GM18507 (cell line): ENCODE measurements at regions not wholly inside any gene's neighbourhood (a gene's known extent, or its start where the extent isn't known, plus 50 kb on each side); places are given as distances from the start of the nearest gene placed in this dataset.
"Not testable (repeated sequence)": the region's sequence is repeated elsewhere in the genome, so short reads cannot be mapped to it uniquely, and the experiment has no call there.

Experiments
- DNase-seq: peaks from one replicate; pipeline ENCODE4 v3.0.0; 2011; ENCODE audit warnings: low read depth; ENCODE audit not compliant: insufficient read length; ENCODE audit errors: extremely low spot score
- FAIRE-seq: peaks from 2 replicates; lab custom pipeline; 2011; peaks lifted over from hg19 to GRCh38; lab: Jason Lieb, UNC

- DNase-seq = no peak
- FAIRE-seq = no peak
Observed at GRCh38 chr15:36106640-36107335, 472.6 kb upstream of the CDIN1 start.

- FAIRE-seq = no peak
- DNase-seq = no peak
Observed at GRCh38 chr15:36108541-36108940, 470.9 kb upstream of the CDIN1 start.

GRCh38 chr15:36109943-36110658 lies 469.3 kb upstream of the CDIN1 start:
- FAIRE-seq (no peak), DNase-seq (no peak)

- DNase-seq = no peak
- FAIRE-seq = no peak
Observed at GRCh38 chr15:36110659-36110993, 468.8 kb upstream of the CDIN1 start.

- DNase-seq (no peak), FAIRE-seq (no peak)
Observed at GRCh38 chr15:36117296-36117787, 462.1 kb upstream of the CDIN1 start.

DNA sequence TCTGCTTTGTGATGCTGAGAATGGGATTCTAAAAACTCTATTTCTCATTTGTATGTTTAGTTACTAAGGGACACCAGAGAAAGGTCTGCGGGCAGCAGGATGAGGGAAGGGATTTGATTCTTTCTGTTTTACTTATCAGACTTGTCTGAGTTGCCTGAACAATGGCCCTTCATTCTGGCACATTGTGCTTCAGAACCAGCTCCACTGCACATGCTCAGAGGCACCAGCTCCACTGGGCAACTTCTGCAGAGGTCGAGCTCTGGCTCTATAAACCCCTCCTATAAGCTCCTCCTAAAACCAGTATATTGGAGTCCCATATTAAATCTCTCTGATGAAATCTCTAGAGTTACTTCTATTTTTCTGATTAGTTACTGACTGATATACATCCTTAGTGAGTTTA lies 453.2 kb upstream of the CDIN1 start:
- FAIRE-seq (no peak), DNase-seq (no peak)

DNA sequence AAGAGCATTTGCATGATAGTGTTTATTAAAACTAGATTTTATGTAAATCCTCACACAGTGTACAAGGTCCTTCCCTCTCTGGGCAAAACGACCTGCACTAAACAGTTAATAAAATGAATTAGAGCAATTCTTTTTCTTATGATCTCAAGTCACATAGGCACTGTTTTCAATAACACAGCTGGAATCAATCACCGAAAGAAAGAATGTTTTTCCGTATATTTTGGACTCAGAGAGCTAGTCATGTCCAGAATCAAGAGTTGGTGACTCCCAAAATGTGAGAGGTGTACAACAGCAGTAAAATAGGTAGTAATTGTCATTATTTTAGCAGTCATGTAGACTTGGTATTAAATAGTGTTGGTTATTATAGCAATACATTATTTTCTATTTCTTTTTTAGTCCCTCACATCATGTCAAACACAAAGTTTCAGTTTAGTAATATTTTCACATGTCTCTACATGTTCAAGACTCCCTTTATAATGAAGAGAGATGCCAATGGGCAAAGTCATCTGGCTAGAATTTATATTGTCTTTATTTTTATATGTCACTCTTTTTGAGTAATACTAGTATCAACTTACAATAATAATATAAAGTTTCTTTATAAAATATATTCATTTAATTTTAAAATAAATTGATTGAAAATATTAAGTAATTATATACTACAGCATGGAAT lies 448.6 kb upstream of the CDIN1 start:
- DNase-seq (no peak), FAIRE-seq (no peak)

GRCh38 chr15:36133742-36134141 lies 445.7 kb upstream of the CDIN1 start:
- no peak for FAIRE-seq
- no peak for DNase-seq

- DNase-seq = no peak
- FAIRE-seq = no peak
Observed at GRCh38 chr15:36136049-36136448, 443.4 kb upstream of the CDIN1 start.

- DNase-seq (no peak), FAIRE-seq (no peak)
Observed at GRCh38 chr15:36152936-36153335, 426.5 kb upstream of the CDIN1 start.

GRCh38 chr15:36156879-36157427 lies 422.5 kb upstream of the CDIN1 start:
- DNase-seq = no peak

GRCh38 chr15:36160351-36160750 lies 419.1 kb upstream of the CDIN1 start:
- FAIRE-seq (no peak), DNase-seq (no peak)

More at GRCh38 chr15:36156879-36157427, 422.5 kb upstream of the CDIN1 start:
- no peak for FAIRE-seq

DNA sequence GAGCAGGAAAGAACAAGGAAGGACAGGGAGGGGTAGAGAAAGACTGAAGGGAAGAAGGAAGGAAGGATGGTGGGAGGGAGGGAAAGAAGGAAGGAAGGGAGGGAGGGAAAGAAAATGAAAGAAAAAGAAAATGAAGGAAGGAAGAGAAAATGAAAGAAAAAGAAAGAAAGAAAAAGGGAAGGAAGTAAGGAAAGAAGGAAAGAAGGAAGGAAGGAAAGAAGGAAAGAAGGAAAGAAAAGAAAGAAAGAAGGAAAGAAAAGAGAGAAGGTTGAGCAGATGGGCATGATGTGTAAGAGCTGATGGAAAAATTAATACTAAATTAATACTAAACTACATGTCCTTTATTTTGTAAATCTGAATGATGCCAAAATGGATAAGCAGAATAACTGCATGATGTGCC lies 418.3 kb upstream of the CDIN1 start:
- FAIRE-seq (no peak), DNase-seq (no peak)

GRCh38 chr15:36161771-36162212 lies 417.6 kb upstream of the CDIN1 start:
- DNase-seq (no peak), FAIRE-seq (no peak)

GRCh38 chr15:36163983-36164382 lies 415.4 kb upstream of the CDIN1 start:
- not testable (repeated sequence) for DNase-seq

DNA sequence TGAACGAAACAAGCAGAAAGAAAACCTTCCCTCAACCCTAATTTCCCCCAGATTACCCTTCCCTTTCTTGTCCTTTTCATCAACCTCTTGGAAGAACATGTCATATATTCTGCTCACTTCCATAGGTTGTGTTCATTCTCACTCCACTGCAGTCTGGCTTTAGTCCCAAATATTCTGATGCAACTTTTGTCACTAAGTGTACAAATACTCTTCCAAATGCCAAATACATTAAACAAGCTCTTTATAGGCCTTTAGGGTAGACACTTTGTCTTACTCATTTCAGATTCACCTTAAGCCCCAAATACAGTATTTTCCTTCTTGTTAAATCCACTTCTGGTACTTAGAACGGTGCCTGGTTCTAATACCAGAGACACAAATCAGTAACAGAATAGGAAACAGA lies 406.5 kb upstream of the CDIN1 start:
- DNase-seq = no peak
- no peak for FAIRE-seq

More at GRCh38 chr15:36163983-36164382, 415.4 kb upstream of the CDIN1 start:
- not testable (repeated sequence) for FAIRE-seq

GRCh38 chr15:36175186-36175740 lies 404.2 kb upstream of the CDIN1 start:
- FAIRE-seq (no peak), DNase-seq (no peak)

DNA sequence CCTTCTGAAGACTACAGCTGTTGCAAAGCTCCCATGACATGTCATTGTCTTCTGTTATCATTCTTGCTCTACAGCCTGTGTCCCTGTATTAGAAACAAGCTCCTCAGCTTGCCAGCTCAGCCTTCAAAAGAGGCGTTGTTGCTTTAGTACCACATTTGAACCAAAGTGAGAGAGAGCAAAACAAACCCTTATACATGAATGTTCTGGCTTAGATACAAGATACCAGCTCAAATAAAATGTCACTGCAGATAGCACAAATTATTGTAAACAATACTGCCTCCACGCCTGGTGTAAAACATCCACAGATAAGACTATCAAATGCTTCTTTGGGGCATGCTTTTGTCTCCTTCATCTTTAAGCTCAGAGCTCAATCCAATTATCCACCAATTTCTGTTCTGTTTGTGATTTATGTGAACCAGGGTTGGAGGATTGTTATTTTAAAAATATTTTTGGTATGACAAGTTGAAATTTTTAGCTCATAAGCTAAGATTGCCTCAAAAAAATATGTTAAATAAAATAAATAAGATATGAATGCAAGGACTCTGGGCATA lies 403.6 kb upstream of the CDIN1 start:
- FAIRE-seq = no peak
- DNase-seq = no peak

DNA sequence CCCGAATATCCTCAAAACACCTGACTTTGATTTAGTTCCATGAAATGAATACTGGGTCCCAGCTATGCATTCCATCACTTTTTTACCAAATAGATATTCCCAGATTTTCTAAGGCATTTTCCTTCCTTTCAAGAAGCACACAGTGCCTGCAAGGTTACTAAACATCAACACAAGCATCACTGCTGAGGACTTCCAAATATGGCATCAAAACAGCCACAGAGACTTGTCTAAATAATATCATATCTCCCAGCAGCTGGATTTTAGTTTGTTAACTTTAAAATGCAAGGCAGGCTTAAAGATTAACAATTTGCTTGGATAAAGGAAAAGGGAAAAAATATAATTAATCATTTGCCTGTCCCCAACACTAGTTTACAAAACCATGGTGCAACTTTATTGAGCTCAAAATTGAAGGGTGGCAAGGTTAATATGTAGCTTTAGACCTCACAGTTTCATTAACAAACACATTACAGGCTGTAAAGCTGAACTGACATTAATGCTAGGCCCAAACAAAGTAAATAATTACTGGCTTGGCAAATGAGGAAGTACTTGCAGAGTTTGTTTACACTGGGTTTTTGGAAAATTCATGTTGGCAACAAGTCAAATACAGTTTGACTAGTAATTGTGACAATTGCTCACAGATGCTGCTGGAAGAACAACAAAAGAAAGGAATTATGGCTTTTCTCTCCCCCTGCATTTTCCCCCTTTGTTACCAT lies 401.7 kb upstream of the CDIN1 start:
- FAIRE-seq (no peak), DNase-seq (no peak)
